ENCODE measurements at regions not wholly inside any gene's neighbourhood (a gene's known extent, or its start where the extent isn't known, plus 50 kb on each side); places are given as distances from the start of the nearest gene placed in this dataset.

DNA sequence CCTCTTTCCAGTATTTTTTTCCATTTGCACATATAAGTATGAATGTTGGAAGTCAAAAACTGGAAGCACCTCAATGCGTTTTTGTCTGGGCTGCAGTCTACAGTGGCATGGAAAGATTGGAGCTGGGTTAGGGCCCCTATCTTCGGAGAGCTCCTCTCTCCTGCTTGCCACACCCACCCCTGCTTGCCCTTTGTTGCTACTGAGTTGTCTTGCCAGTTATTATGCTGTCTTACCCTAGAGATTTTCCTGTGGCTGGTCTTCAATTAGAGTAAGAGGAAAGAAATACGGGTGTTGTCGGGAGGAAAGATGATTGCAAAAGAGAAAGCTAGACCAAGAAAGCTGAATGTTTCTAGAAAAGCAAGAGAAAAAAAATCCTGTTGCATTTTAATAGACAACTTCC is 228.9 kb upstream of the CELF2 start:
- Histone ChIP-seq H2AK5ac (ENCODE audit: low read depth, low read length) (no peak overlapping the region; the same call in 1 of the 2 replicates), H2BK120ac (ENCODE audit: low read depth, low read length) (no peak overlapping the region), H4K5ac (ENCODE audit: low read depth, low read length) (no peak overlapping the region), H3K14ac (replicated peaks; ENCODE audit: low read depth, low read length) (no peak overlapping the region), H3K4me1 (ENCODE audit: control insufficient read depth, insufficient read depth, low read length) (peaks cover 15% of the 10 kb centered on the region), H3K18ac (ENCODE audit: low read depth, low read length) (no peak overlapping the region), H4K20me1 (ENCODE audit: insufficient read depth, low read length) (no peaks in the 10 kb centered on the region), H2BK20ac (ENCODE audit: low read depth, low read length) (no peak overlapping the region), H2BK5ac (ENCODE audit: low read depth, low read length, poor library complexity, severe bottlenecking) (no peak overlapping the region), H4K91ac (ENCODE audit: insufficient read depth, low read depth, low read length) (no peak overlapping the region), H3K9ac (ENCODE audit: low read depth, low read length) (no peak overlapping the region), H3K9me1 (ENCODE audit: insufficient read depth, low read length) (no peaks in the 10 kb centered on the region; the same call in 1 of the 2 replicates), H3K27ac (ENCODE audit: insufficient read depth, low read length) (no peak overlapping the region), H3K36me3 (ENCODE audit: control insufficient read depth, insufficient read depth, low read length) (no peaks in the 10 kb centered on the region), H3K4me2 (ENCODE audit: low read depth, low read length) (no peak overlapping the region), H3K79me1 (ENCODE audit: low read depth in 1 of 2, low read length in 2 of 2) (no peaks in the 10 kb centered on the region), H2AFZ (replicated peaks; ENCODE audit: low read length, poor library complexity) (no peak overlapping the region), H3K23ac (ENCODE audit: low read depth, low read length) (no peak overlapping the region), H4K8ac (ENCODE audit: low read depth in 2 of 2, low read length in 2 of 2) (no peak overlapping the region), H3K56ac (ENCODE audit: extremely low read depth, insufficient read depth, low read length) (no peak overlapping the region), H2AK9ac (replicated peaks; ENCODE audit: low read depth, low read length, poor library complexity) (no peak overlapping the region), H3K4me3 (ENCODE audit: insufficient read depth, low read depth, low read length) (no peak overlapping the region), H2BK15ac (ENCODE audit: low read depth, low read length) (no peak overlapping the region), H3K27me3 (ENCODE audit: control insufficient read depth, insufficient read depth, low read length) (no peaks in the 10 kb centered on the region), H3K4ac (ENCODE audit: low read depth, low read length) (0 out of 2 replicates have a peak overlapping the region, but pooled peaks have one; percentile 13), H3K9me3 (ENCODE audit: control insufficient read depth, insufficient read depth, low read length) (no peaks in the 10 kb centered on the region)
- POLR2A ChIA-PET (ENCODE audit: unreplicated experiment), result no interaction called here
- BruUV-seq (replicated peaks), result no TSS peak
- DNase-seq (no peak), ATAC-seq (ENCODE audit: low read depth) (no peak)
- intact Hi-C loops (cut with micrococcal nuclease) (loop anchor here (5.0 kb wide), 1 partner anchor 39 kb away; no protein-coding TSS in a partner anchor), in situ Hi-C loops (cut with MboI; ENCODE audit: low sequenced_read_pairs) (no loop called here), dilution Hi-C loops (cut with HindIII; ENCODE audit: low sequenced_read_pairs, unreplicated experiment) (no loop called here)
- TF ChIP-seq RAD21 (IDR thresholded peaks at IDR 0.05; ENCODE audit: low read length) (no peak), MAZ (IDR thresholded peaks at IDR 0.05; ENCODE audit: borderline replicate concordance, low read depth, low read length) (no peak), FOS (IDR thresholded peaks at IDR 0.05; ENCODE audit: low read depth, low read length) (no peak), MXI1 (IDR thresholded peaks at IDR 0.05; ENCODE audit: borderline replicate concordance, low read depth, low read length) (no peak), CEBPB (IDR thresholded peaks at IDR 0.05; ENCODE audit: low read depth, low read length) (no peak), MAFK (IDR thresholded peaks at IDR 0.05; ENCODE audit: low read depth, low read length) (no peak), NFE2L2 (IDR thresholded peaks at IDR 0.05; ENCODE audit: low read depth, low read length) (no peak), SMC3 (IDR thresholded peaks at IDR 0.05; ENCODE audit: low read depth, low read length) (no peak), RCOR1 (IDR thresholded peaks at IDR 0.05; ENCODE audit: insufficient replicate concordance, low read length) (no peak), BHLHE40 (IDR thresholded peaks at IDR 0.05; ENCODE audit: low read depth, low read length) (no peak), POLR2A (IDR thresholded peaks at IDR 0.05; ENCODE audit: low read depth, low read length) (no peak), RFX5 (IDR thresholded peaks at IDR 0.05; ENCODE audit: low read depth, low read length) (no peak), CHD1 (IDR thresholded peaks at IDR 0.05; ENCODE audit: low read depth, low read length) (no peak)
- TF ChIP-seq, protein P1, sequence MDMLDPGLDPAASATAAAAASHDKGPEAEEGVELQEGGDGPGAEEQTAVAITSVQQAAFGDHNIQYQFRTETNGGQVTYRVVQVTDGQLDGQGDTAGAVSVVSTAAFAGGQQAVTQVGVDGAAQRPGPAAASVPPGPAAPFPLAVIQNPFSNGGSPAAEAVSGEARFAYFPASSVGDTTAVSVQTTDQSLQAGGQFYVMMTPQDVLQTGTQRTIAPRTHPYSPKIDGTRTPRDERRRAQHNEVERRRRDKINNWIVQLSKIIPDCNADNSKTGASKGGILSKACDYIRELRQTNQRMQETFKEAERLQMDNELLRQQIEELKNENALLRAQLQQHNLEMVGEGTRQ (IDR thresholded peaks at IDR 0.05; ENCODE audit: low read depth, low read length), result no peak
- TF ChIP-seq, protein P2, sequence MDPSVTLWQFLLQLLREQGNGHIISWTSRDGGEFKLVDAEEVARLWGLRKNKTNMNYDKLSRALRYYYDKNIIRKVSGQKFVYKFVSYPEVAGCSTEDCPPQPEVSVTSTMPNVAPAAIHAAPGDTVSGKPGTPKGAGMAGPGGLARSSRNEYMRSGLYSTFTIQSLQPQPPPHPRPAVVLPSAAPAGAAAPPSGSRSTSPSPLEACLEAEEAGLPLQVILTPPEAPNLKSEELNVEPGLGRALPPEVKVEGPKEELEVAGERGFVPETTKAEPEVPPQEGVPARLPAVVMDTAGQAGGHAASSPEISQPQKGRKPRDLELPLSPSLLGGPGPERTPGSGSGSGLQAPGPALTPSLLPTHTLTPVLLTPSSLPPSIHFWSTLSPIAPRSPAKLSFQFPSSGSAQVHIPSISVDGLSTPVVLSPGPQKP (IDR thresholded peaks at IDR 0.05; ENCODE audit: borderline replicate concordance, low read depth, low read length), result no peak
- TF ChIP-seq, protein P3, sequence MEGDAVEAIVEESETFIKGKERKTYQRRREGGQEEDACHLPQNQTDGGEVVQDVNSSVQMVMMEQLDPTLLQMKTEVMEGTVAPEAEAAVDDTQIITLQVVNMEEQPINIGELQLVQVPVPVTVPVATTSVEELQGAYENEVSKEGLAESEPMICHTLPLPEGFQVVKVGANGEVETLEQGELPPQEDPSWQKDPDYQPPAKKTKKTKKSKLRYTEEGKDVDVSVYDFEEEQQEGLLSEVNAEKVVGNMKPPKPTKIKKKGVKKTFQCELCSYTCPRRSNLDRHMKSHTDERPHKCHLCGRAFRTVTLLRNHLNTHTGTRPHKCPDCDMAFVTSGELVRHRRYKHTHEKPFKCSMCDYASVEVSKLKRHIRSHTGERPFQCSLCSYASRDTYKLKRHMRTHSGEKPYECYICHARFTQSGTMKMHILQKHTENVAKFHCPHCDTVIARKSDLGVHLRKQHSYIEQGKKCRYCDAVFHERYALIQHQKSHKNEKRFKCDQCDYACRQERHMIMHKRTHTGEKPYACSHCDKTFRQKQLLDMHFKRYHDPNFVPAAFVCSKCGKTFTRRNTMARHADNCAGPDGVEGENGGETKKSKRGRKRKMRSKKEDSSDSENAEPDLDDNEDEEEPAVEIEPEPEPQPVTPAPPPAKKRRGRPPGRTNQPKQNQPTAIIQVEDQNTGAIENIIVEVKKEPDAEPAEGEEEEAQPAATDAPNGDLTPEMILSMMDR (conservative IDR thresholded peaks at IDR 0.05; ENCODE audit: low read depth, low read length), result no peak
- CTCF ChIA-PET, result no interaction called here
- no CpG with 5 or more reads among the region's 4 CpGs for WGBS, 2 experiments (ENCODE audit: extremely low coverage in 2 of 2, insufficient read length in 1 of 2)

All from IMR-90 (cell line).